Hepatocyte (in vitro differentiated cells): ENCODE measurements at regions not wholly inside any gene's neighbourhood (a gene's known extent, or its start where the extent isn't known, plus 50 kb on each side); places are given as distances from the start of the nearest gene placed in this dataset.

Experiments
- DNase-seq: peaks from one replicate; pipeline ENCODE4 v3.0.0-alpha.2; 2016; ENCODE audit warnings: low spot score
- H2AFZ ChIP-seq: fragments of 200-600 bp; sonication (generic); 2 replicates; pipeline ENCODE4 v1.6.0; 2016; ENCODE audit warnings: antibody characterized with exemption, mild to moderate bottlenecking
- H3K27ac ChIP-seq: fragments of 200-600 bp; sonication (generic); 2 replicates; pipeline ENCODE4 v1.5.1; 2016; ENCODE audit warnings: mild to moderate bottlenecking
- H3K27me3 ChIP-seq: fragments of 200-600 bp; sonication (generic); 2 replicates; pipeline ENCODE4 v1.6.1; 2016
- H3K36me3 ChIP-seq: fragments of 200-600 bp; sonication (generic); replicated peaks from 2 replicates; pipeline ENCODE4 v1.5.1; 2016; ENCODE audit warnings: low read depth; ENCODE audit not compliant: insufficient read depth
- H3K4me1 ChIP-seq: fragments of 200-600 bp; sonication (generic); 2 replicates; pipeline ENCODE4 v1.5.1; 2016; ENCODE audit warnings: mild to moderate bottlenecking, moderate library complexity; ENCODE audit not compliant: insufficient read depth
- H3K4me2 ChIP-seq: fragments of 200-600 bp; sonication (generic); 2 replicates; pipeline ENCODE4 v1.6.0; 2016
- H3K4me3 ChIP-seq: fragments of 200-600 bp; sonication (generic); 2 replicates; pipeline ENCODE4 v1.5.1; 2016; ENCODE audit warnings: mild to moderate bottlenecking
- H3K79me2 ChIP-seq: fragments of 200-600 bp; sonication (generic); 2 replicates; pipeline ENCODE4 v1.6.0; 2017; ENCODE audit warnings: mild to moderate bottlenecking
- H3K9me2 ChIP-seq: fragments of 200-600 bp; sonication (generic); replicated peaks from 2 replicates; pipeline ENCODE4 v1.6.0; 2017; ENCODE audit warnings: mild to moderate bottlenecking; ENCODE audit not compliant: insufficient read depth
- H3K9me3 ChIP-seq: fragments of 200-600 bp; sonication (generic); 2 replicates; pipeline ENCODE4 v1.5.1; 2016; ENCODE audit warnings: low read depth, mild to moderate bottlenecking
- H4K20me1 ChIP-seq: fragments of 200-600 bp; sonication (generic); 2 replicates; pipeline ENCODE4 v1.6.0; 2016; ENCODE audit warnings: mild to moderate bottlenecking; ENCODE audit not compliant: insufficient read depth, poor library complexity, severe bottlenecking
- CTCF ChIP-seq: fragments of 200-600 bp; sonication (generic); IDR thresholded peaks from 2 replicates; pipeline ENCODE4 v1.5.1; 2016; ENCODE audit warnings: antibody characterized with exemption, mild to moderate bottlenecking; ENCODE audit not compliant: poor library complexity
- EZH2 ChIP-seq: fragments of 200-600 bp; sonication (generic); IDR thresholded peaks from 2 replicates; pipeline ENCODE4 v1.6.1; 2016; ENCODE audit warnings: antibody characterized with exemption, mild to moderate bottlenecking, borderline replicate concordance
- EZH2phosphoT487 ChIP-seq: fragments of 200-600 bp; sonication (generic); IDR thresholded peaks from one replicate; pipeline ENCODE4 v1.6.1; 2018; ENCODE audit warnings: antibody characterized with exemption, mild to moderate bottlenecking, low read depth, moderate library complexity; ENCODE audit not compliant: unreplicated experiment, severe bottlenecking
- WGBS: methylation state at CpG from one replicate; pipeline ENCODE4 v1.1.6; 2016; ENCODE audit warnings: low lambda C conversion rate; ENCODE audit errors: missing lambda C conversion rate; 5-methylcytosine and 5-hydroxymethylcytosine counted together

GRCh38 chr4:188197566-188197965, 58.3 kb downstream of the TRIML1 start:
- no peak overlapping the region for H3K4me2 ChIP-seq
- 94% methylated on average over 8 of the region's 9 CpGs for WGBS
- no peak for DNase-seq
- H3K4me1 ChIP-seq, result peaks cover 9% of the 10 kb centered on the region
- no peak overlapping the region for H3K27ac ChIP-seq
- no peaks in the 10 kb centered on the region for H3K9me2 ChIP-seq
- no peak overlapping the region for H2AFZ ChIP-seq
- H3K79me2 ChIP-seq, result no peaks in the 10 kb centered on the region
- no peaks in the 10 kb centered on the region for H4K20me1 ChIP-seq
- TF ChIP-seq EZH2 (no peak), EZH2phosphoT487 (no peak), CTCF (no peak)
- H3K27me3 ChIP-seq, result no peaks in the 10 kb centered on the region
- no peaks in the 10 kb centered on the region for H3K9me3 ChIP-seq
- H3K4me3 ChIP-seq, result no peak overlapping the region
- no peaks in the 10 kb centered on the region for H3K36me3 ChIP-seq

- no peak overlapping the region for H3K4me2 ChIP-seq
- no peak overlapping the region for H3K4me3 ChIP-seq
- no peaks in the 10 kb centered on the region for H3K79me2 ChIP-seq
- no peak overlapping the region for H3K27ac ChIP-seq
- no peaks in the 10 kb centered on the region for H3K36me3 ChIP-seq
- no peaks in the 10 kb centered on the region for H3K9me2 ChIP-seq
- TF ChIP-seq EZH2phosphoT487 (no peak), CTCF (no peak), EZH2 (no peak)
- no peaks in the 10 kb centered on the region for H4K20me1 ChIP-seq
- DNase-seq, result no peak
- H3K4me1 ChIP-seq, result peaks cover 9% of the 10 kb centered on the region
- H3K9me3 ChIP-seq, result no peaks in the 10 kb centered on the region
- 79% methylated on average over 11 of the region's 11 CpGs for WGBS
- H3K27me3 ChIP-seq, result no peaks in the 10 kb centered on the region
- H2AFZ ChIP-seq, result no peak overlapping the region
Observed at GRCh38 chr4:188198982-188199792, 59.9 kb downstream of the TRIML1 start.

GRCh38 chr4:188201851-188202250, 62.6 kb downstream of the TRIML1 start:
- no peak overlapping the region for H3K27ac ChIP-seq
- no peaks in the 10 kb centered on the region for H3K9me2 ChIP-seq
- H3K9me3 ChIP-seq, result no peaks in the 10 kb centered on the region
- no peak overlapping the region for H3K4me3 ChIP-seq
- TF ChIP-seq EZH2phosphoT487 (no peak), EZH2 (no peak)
- no peak overlapping the region for H3K4me2 ChIP-seq
- no peaks in the 10 kb centered on the region for H3K36me3 ChIP-seq
- 91% methylated on average over 3 of the region's 3 CpGs for WGBS
- H3K79me2 ChIP-seq, result no peaks in the 10 kb centered on the region
- no peaks in the 10 kb centered on the region for H3K27me3 ChIP-seq
- no peak for DNase-seq
- no peaks in the 10 kb centered on the region for H3K4me1 ChIP-seq
- no peak overlapping the region for H2AFZ ChIP-seq
- no peaks in the 10 kb centered on the region for H4K20me1 ChIP-seq

- TF ChIP-seq EZH2, result no peak
- no peak for TF ChIP-seq CTCF
- no peak for TF ChIP-seq EZH2phosphoT487
- H3K79me2 ChIP-seq, result no peaks in the 10 kb centered on the region
- no peaks in the 10 kb centered on the region for H3K36me3 ChIP-seq
- no peaks in the 10 kb centered on the region for H3K9me3 ChIP-seq
- H3K4me2 ChIP-seq, result no peak overlapping the region
- no peaks in the 10 kb centered on the region for H3K27me3 ChIP-seq
- H3K9me2 ChIP-seq, result no peaks in the 10 kb centered on the region
- no peak overlapping the region for H3K4me3 ChIP-seq
- no peaks in the 10 kb centered on the region for H4K20me1 ChIP-seq
- DNase-seq, result no peak
- WGBS, result 97% methylated on average over 3 of the region's 3 CpGs
- no peaks in the 10 kb centered on the region for H3K4me1 ChIP-seq
- H2AFZ ChIP-seq, result no peak overlapping the region
- H3K27ac ChIP-seq, result no peak overlapping the region
Observed at GRCh38 chr4:188206783-188207182, 67.5 kb downstream of the TRIML1 start.
